HG03196 (cell line): ENCODE measurements at regions not wholly inside any gene's neighbourhood (a gene's known extent, or its start where the extent isn't known, plus 50 kb on each side); places are given as distances from the start of the nearest gene placed in this dataset.

Experiments used
- ATAC-seq: cut with Tn5 transposase; IDR thresholded peaks from one replicate; pipeline ENCODE4 v1.9.1; 2021; ENCODE audit not compliant: unreplicated experiment

- no peak for ATAC-seq
Observed at GRCh38 chr5:2575292-2575691, 176.2 kb downstream of the IRX2 start.

- ATAC-seq, result no peak
Observed at GRCh38 chr5:2574155-2574554, 177.3 kb downstream of the IRX2 start.

- ATAC-seq, result no peak
Observed at GRCh38 chr5:2570586-2570985, 180.9 kb downstream of the IRX2 start.

GRCh38 chr5:2569774-2570542 is 181.5 kb downstream of the IRX2 start:
- ATAC-seq, result no peak

GRCh38 chr5:2569176-2569575 is 182.3 kb downstream of the IRX2 start:
- ATAC-seq, result no peak

- no peak for ATAC-seq
Observed at GRCh38 chr5:2566284-2566683, 185.2 kb downstream of the IRX2 start.

GRCh38 chr5:2565147-2565546 is 186.3 kb downstream of the IRX2 start:
- ATAC-seq, result no peak

GRCh38 chr5:2563046-2563445 is 188.4 kb downstream of the IRX2 start:
- ATAC-seq, result no peak

- no peak for ATAC-seq
Observed at GRCh38 chr5:2562036-2562435, 189.4 kb downstream of the IRX2 start.

GRCh38 chr5:2560435-2560834 is 191.0 kb downstream of the IRX2 start:
- no peak for ATAC-seq

GRCh38 chr5:2557435-2557834 is 194.0 kb downstream of the IRX2 start:
- ATAC-seq, result no peak

GRCh38 chr5:2556375-2556966 is 195.0 kb downstream of the IRX2 start:
- ATAC-seq, result no peak

- ATAC-seq, result no peak
Observed at GRCh38 chr5:2553611-2554010, 197.9 kb downstream of the IRX2 start.

GRCh38 chr5:2550509-2550908 is 201.0 kb downstream of the IRX2 start:
- no peak for ATAC-seq

- ATAC-seq, result no peak
Observed at GRCh38 chr5:2549900-2550299, 201.6 kb downstream of the IRX2 start.

GRCh38 chr5:2549354-2549753 is 202.1 kb downstream of the IRX2 start:
- ATAC-seq, result no peak

GRCh38 chr5:2546938-2547337 is 204.5 kb downstream of the IRX2 start:
- no peak for ATAC-seq

GRCh38 chr5:2544003-2544402 is 207.5 kb downstream of the IRX2 start:
- ATAC-seq, result no peak

- no peak for ATAC-seq
Observed at GRCh38 chr5:2542821-2543220, 208.7 kb downstream of the IRX2 start.

- no peak for ATAC-seq
Observed at GRCh38 chr5:2542026-2542425, 209.5 kb downstream of the IRX2 start.

- no peak for ATAC-seq
Observed at GRCh38 chr5:2538169-2538568, 213.3 kb downstream of the IRX2 start.

- ATAC-seq, result no peak
Observed at GRCh38 chr5:2537378-2538145, 213.9 kb downstream of the IRX2 start.
